Activated CD4-positive, alpha-beta T cell treated with anti-CD3 and anti-CD28 coated beads, Interleukin-2, Interleukin-4, amounts not matched to agents 100 ng/mL and 50 ng/mL, durations not matched to agents 16 hours and 8 hours (primary cell): ENCODE measurements at regions not wholly inside any gene's neighbourhood (a gene's known extent, or its start where the extent isn't known, plus 50 kb on each side); places are given as distances from the start of the nearest gene placed in this dataset.

Experiments
- DNase-seq: peaks from one replicate; pipeline ENCODE4 v3.0.0-alpha.2; 2020; ENCODE audit warnings: low spot score

DNA sequence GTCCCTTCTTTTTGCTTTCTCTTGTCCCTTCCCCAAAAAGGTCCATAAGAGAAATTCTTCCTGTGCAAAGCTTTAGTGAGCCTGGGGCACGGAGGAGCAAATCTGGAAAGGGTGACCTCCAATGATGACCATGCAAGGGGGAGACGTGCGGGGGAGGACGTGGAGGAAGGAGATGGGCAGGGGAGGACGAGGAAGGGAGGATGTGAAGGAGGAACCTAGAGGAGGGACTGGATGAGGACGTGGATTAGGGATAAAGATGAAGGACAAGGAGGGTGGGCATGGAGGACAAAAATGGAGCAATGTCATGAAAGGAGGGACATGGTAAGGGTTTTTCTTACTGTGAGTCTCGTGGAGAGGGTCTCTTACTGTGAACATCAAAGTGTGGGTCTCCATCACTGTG lies 139.5 kb downstream of the ERMARD start:
- DNase-seq: no peak

DNA sequence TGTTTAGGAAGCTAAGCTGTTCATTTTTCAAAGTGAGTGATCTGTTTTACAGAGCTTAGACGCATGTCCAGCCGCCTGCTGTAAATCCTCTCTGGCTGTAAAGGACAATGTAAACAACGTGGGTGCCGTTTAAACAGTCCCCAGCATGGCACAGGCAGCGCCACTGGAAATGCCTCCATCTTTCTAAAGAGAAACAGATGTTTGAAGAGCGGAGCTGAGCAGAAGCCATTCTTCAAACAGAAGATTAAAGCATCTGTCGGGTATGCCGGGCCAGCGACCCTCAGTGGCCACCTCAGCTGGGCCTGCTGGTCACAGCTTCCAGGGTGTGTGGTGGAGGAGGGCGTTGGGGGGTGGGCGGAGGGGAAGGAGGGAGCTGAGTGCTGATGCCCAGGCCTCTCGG lies 138.6 kb downstream of the ERMARD start:
- no peak for DNase-seq

DNA sequence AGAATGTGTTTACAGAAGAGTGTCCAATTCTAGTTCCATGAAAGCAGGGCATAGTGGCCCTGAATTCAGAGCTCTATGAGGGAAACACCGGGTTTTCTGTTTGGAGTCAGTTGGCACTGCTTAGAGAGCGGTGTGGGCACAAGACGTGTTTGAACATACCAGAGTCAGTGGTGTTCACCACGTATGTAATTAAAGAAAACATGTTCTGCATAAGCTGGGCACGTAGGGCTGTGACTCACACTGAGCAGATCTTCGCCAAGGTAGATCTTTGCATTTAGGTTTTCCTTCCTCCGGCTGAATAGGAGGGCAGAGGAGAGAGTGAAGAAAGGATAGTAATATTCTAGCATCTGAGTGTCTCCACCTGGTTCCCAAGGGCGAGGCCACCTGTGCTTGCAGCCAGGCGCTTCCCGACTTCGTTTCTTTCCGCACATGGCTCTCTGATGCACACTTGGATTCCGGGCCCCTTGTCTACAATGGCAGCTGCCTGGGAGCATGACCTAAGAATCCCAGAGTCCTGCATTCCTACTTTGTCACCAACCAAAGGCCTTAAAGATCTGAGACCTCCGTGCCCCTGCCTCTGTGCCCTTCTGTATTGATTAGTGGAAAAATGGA lies 136.2 kb downstream of the ERMARD start:
- no peak for DNase-seq

GRCh38 chr6:169886631-169887227 lies 135.3 kb downstream of the ERMARD start:
- DNase-seq: no peak

DNA sequence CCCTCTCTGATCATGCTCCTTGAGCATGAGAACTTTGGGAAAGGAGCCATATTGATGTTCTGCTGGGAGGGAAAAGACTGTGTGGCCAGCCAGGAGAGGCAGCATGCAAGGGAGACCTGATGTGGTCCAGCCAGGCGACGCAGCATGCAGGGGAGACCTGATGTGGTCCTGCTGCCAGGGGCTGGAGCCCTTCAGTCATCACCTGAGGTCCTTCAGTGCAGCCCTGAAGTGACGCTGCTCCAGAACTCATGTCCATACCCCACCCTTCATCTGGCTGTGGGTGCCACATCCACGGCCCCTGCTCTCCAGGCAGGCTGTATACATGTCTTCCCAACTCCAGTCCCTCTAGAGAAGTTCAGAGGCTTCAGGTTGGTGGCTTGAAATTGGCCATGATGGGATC lies 134.4 kb downstream of the ERMARD start:
- no peak for DNase-seq

DNA sequence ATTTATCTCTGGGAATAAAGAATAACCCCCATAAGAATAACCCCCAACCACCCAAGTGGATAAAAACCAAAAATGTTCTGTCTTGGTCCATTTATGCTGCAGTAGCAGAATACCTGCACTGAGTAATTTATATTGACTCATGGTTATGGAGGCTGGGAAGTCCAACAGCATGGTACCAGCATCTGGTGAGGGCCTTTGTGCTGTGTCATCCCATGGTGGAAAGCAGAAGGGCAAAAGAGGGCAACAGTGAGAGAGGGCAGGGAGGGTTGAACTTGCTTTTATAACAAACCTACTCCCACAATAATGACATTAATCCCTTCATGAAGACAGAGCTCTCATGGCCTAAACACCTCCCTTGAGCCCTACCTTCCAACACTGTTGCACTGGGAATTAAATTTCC lies 133.7 kb downstream of the ERMARD start:
- no peak for DNase-seq

DNA sequence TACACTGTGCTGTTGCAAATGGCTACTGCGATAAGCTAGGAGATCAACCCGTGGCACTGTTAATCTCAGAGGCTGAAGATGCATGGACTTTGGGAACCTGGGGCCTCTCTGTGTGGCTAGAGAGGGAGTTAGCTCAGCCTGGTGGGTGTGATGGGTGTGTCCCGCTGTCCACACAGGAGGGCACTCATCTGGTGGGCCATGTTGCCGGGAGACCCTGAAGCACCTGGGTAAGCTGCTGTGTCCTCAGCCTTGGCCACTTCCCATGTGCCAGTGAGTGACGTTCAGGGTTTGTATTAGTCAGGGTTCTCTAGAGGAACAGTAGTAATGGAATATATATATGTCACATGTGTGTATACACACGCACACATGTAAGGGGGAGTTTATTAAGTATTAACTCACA lies 132.7 kb downstream of the ERMARD start:
- no peak for DNase-seq

DNA sequence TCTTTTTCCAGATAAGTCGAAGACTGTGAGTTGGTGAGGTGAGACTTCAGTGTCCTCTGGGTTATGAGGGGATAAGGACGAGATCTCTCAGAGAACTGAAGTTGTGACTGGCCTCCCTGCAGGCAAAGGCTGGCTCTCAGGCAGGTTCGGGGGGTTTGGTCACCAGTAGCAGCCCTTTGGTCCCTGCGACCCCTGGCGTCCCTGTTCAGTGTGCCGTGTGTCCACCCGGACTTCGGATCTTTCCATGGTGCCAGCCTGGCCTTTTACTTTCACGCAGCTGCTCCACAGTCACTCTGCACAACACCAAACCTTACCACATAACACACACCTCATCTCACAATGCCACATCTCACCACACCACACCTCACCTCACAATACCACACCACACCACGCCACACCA lies 131.9 kb downstream of the ERMARD start:
- no peak for DNase-seq

DNA sequence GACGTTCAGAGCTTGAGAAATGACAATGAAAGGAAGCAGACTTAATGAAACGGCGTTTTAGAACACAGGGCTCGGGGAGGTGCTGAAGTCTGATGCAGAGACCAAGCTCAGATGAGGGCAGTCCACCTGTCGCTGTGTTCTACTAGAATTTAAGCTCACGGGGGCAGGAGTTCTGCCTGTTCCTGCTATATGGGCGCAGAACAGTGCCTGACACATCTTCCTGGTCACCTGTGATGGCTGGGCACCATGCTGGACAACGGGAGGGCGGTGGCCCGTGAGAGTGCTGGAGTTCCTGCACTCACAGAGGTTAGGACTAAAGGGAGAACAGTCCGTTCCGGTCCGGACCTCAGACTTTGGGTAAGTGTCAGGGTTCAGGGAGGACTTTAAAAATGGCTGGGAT lies 130.6 kb downstream of the ERMARD start:
- no peak for DNase-seq

GRCh38 chr6:169881398-169881797 lies 130.0 kb downstream of the ERMARD start:
- no peak for DNase-seq

GRCh38 chr6:169880516-169880915 lies 129.1 kb downstream of the ERMARD start:
- no peak for DNase-seq

GRCh38 chr6:169869301-169869700 lies 117.9 kb downstream of the ERMARD start:
- DNase-seq: no peak

- peak; percentile 35 for DNase-seq
These were observed 117.0 kb downstream of the ERMARD start for GRCh38 chr6:169868458-169868857.

- DNase-seq: no peak
These were observed 116.3 kb downstream of the ERMARD start for GRCh38 chr6:169867751-169868191.

DNA sequence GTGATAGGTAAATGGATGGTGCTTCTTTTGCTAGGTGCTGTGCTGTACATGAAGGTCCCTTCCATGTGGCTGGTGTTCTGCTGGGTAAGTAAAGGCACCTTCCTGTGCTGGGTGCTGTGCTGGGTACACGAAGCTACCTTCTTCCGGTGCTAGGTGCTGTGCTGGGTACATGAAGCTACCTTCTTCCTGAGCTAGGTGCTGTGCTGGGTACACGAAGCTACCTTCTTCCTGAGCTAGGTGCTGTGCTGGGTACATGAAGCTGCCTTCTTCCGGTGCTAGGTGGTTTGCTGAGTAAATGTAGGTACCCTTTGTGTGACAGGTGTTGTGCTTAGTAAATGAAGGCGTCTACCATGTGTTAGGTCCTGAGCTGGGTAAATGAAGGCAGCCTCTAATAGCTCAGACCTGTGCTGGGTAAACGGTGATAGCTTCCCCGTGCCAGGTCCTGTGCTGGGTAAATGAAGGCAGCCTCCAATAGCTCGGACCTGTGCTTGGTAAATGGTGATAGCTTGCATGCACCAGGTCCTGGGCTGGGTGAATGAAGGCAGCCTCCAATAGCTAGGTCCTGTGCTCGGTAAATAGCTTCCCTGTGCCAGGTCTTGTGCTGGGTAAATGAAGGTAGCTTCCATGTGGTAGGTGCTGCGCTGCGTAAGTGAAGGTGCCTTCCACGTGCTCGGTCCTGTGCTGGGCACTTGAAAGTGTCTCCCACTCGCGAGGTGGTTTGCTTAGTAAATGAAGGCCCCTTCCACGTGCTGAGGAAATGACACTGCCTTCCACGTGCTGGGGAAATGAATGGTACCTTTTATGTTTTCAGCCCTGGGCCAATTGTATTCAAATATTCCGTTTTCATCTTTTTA lies 115.5 kb downstream of the ERMARD start:
- DNase-seq: no peak

GRCh38 chr6:169866140-169866534 lies 114.7 kb downstream of the ERMARD start:
- DNase-seq: no peak

- no peak for DNase-seq
These were observed 114.1 kb downstream of the ERMARD start for GRCh38 chr6:169865346-169866139.

GRCh38 chr6:169864148-169865020 lies 113.0 kb downstream of the ERMARD start:
- no peak for DNase-seq

- no peak for DNase-seq
These were observed 112.3 kb downstream of the ERMARD start for GRCh38 chr6:169863710-169864109.

- DNase-seq: no peak
These were observed 111.6 kb downstream of the ERMARD start for GRCh38 chr6:169862892-169863525.
